ENCODE measurements at regions not wholly inside any gene's neighbourhood (a gene's known extent, or its start where the extent isn't known, plus 50 kb on each side); places are given as distances from the start of the nearest gene placed in this dataset.

DNA sequence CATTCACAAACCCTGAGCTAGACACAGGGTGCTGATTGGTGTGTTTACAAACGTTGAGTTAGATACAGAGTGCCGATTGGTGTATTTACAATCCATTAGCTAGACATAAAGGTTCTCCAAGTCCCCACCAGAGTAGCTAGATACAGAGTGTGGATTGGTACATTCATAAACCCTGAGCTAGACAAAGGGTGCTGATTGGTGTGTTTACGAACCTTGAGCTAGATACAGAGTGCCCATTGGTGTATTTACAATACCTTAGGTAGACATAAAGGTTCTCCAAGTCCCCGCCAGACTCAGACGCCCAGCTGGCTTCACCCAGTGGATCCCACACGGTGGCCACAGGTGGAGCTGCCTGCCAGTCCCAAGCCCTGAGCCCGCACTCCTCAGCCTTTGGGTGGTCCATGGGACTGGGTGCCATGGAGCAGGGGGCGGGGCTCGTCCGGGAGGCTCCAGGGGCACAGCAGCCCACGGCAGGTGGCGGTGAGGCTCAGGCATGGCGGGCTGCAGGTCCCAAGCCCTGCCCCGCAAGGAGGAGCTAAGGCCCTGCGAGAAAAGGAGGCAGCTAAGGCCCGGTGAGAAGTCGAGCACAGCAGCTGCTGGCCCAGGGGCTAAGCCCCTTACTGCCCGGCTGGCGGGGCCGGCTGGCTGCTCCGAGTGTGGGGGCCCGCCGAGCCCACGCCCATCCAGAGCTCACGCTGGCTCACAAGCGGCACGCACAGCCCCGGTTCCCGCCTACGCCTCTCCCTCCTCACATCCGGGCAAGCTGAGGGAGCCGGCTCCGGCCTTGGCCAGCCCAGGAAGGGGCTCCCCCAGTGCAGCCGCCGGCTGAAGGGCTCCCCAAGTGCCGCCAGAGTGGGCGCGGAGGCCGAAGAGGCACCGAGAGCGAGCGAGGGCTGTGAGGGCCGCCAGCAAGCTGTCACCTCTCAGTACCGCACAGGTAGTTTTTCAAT lies 1039.2 kb upstream of the CDH9 start:
- no peak for TF ChIP-seq POLR2AphosphoS5 (IDR thresholded peaks at IDR 0.05)
- TF ChIP-seq CTCF (IDR thresholded peaks at IDR 0.05) = no peak
- no peak for TF ChIP-seq POLR2A (IDR thresholded peaks at IDR 0.05)
- TF ChIP-seq EP300 (IDR thresholded peaks at IDR 0.05; ENCODE audit: low read depth) = no peak
- in situ Hi-C loops (cut with MboI; ENCODE audit: low pct_ligation_motif_present in 1 of 4, low pct_unique_long_range_greater_than_20kb in 1 of 4, low sequenced_read_pairs in 3 of 4) = no loop called here
- WGBS, 2 donors (ENCODE audit: low coverage in 1 of 2) = 75 to 90% methylated on average over 3 to 37 of the region's 44 CpGs
- Histone ChIP-seq H3K36me3 (no peaks in the 10 kb centered on the region), H3K4me3 (no peak overlapping the region), H3K4me1 (no peaks in the 10 kb centered on the region), H3K27ac (no peak overlapping the region), H3K9me3 (no peaks in the 10 kb centered on the region), H3K27me3 (no peaks in the 10 kb centered on the region)
- DNase-seq = no peak
- intact Hi-C loops (cut with DNase I; ENCODE audit: low total_unique reads) = no loop called here

- Histone ChIP-seq H3K36me3 (no peaks in the 10 kb centered on the region), H3K9me3 (peaks cover 4 to 7% of the 10 kb centered on the region in 2 donors), H3K4me1 (no peaks in the 10 kb centered on the region), H3K27me3 (no peaks in the 10 kb centered on the region), H3K4me3 (no peak overlapping the region), H3K27ac (no peak overlapping the region)
- WGBS, 2 donors (ENCODE audit: low coverage in 1 of 2) = 83 to 84% methylated on average over 1 to 3 of the region's 3 CpGs
- no peak for TF ChIP-seq POLR2AphosphoS5 (IDR thresholded peaks at IDR 0.05)
- TF ChIP-seq EP300 (IDR thresholded peaks at IDR 0.05; ENCODE audit: low read depth) = no peak
- TF ChIP-seq CTCF (IDR thresholded peaks at IDR 0.05) = no peak
- TF ChIP-seq POLR2A (IDR thresholded peaks at IDR 0.05) = no peak
- in situ Hi-C loops (cut with MboI; ENCODE audit: low pct_ligation_motif_present in 1 of 4, low pct_unique_long_range_greater_than_20kb in 1 of 4, low sequenced_read_pairs in 3 of 4) (no loop called here), intact Hi-C loops (cut with DNase I; ENCODE audit: low total_unique reads) (no loop called here)
- DNase-seq = no peak
Observed at GRCh38 chr5:28066856-28067255, 1028.5 kb upstream of the CDH9 start.

- H3K9me3 ChIP-seq = peaks cover 4% of the 10 kb centered on the region in 2 donors
- intact Hi-C loops (cut with DNase I; ENCODE audit: low total_unique reads) = no loop called here
- no peak for DNase-seq
- in situ Hi-C loops (cut with MboI; ENCODE audit: low pct_ligation_motif_present in 1 of 4, low pct_unique_long_range_greater_than_20kb in 1 of 4, low sequenced_read_pairs in 3 of 4) = no loop called here
- H3K27me3 ChIP-seq = no peaks in the 10 kb centered on the region
- no peak overlapping the region for H3K4me3 ChIP-seq
- no peaks in the 10 kb centered on the region for H3K36me3 ChIP-seq
- H3K4me1 ChIP-seq = no peaks in the 10 kb centered on the region
- H3K27ac ChIP-seq = no peak overlapping the region
- TF ChIP-seq POLR2A (IDR thresholded peaks at IDR 0.05) (no peak), EP300 (IDR thresholded peaks at IDR 0.05; ENCODE audit: low read depth) (no peak), POLR2AphosphoS5 (IDR thresholded peaks at IDR 0.05) (no peak), CTCF (IDR thresholded peaks at IDR 0.05) (no peak)
Observed at GRCh38 chr5:28065656-28066055, 1027.3 kb upstream of the CDH9 start.

DNA sequence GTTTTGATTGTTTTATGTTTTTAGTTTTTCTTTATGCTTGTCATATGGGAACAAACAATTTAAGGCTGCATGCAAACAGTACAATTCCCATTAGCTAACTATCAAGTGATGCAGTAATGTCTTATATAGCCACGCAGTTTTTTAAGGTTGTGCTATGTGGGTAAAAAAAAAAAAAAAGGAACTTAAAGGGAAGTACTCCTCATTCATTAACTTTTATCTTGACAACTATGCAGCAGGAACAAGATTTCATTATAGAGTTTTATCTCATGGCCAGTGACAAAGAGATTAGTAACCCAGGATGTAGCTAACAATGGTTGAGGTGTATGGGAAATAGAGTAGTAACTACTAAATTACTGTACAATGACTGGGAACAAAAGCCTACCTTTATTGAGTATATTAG lies 1008.2 kb upstream of the CDH9 start:
- in situ Hi-C loops (cut with MboI; ENCODE audit: low pct_ligation_motif_present in 1 of 4, low pct_unique_long_range_greater_than_20kb in 1 of 4, low sequenced_read_pairs in 3 of 4) (no loop called here), intact Hi-C loops (cut with DNase I; ENCODE audit: low total_unique reads) (no loop called here)
- Histone ChIP-seq H3K9me3 (peaks cover 0 to 5% of the 10 kb centered on the region in 2 donors), H3K27me3 (no peaks in the 10 kb centered on the region), H3K4me3 (no peak overlapping the region), H3K36me3 (no peaks in the 10 kb centered on the region), H3K27ac (no peak overlapping the region), H3K4me1 (no peaks in the 10 kb centered on the region)
- 72 to 77% methylated on average over 1 of the region's 1 CpG for WGBS, 2 donors (ENCODE audit: low coverage in 1 of 2)
- TF ChIP-seq POLR2A (IDR thresholded peaks at IDR 0.05) (no peak), CTCF (IDR thresholded peaks at IDR 0.05) (no peak)
- DNase-seq = no peak
